ENCODE measurements at regions not wholly inside any gene's neighbourhood (a gene's known extent, or its start where the extent isn't known, plus 50 kb on each side); places are given as distances from the start of the nearest gene placed in this dataset.

GRCh38 chrX:132270021-132270420, 50.8 kb upstream of the RAP2C start:
- TF ChIP-seq, protein P1, sequence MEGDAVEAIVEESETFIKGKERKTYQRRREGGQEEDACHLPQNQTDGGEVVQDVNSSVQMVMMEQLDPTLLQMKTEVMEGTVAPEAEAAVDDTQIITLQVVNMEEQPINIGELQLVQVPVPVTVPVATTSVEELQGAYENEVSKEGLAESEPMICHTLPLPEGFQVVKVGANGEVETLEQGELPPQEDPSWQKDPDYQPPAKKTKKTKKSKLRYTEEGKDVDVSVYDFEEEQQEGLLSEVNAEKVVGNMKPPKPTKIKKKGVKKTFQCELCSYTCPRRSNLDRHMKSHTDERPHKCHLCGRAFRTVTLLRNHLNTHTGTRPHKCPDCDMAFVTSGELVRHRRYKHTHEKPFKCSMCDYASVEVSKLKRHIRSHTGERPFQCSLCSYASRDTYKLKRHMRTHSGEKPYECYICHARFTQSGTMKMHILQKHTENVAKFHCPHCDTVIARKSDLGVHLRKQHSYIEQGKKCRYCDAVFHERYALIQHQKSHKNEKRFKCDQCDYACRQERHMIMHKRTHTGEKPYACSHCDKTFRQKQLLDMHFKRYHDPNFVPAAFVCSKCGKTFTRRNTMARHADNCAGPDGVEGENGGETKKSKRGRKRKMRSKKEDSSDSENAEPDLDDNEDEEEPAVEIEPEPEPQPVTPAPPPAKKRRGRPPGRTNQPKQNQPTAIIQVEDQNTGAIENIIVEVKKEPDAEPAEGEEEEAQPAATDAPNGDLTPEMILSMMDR (conservative IDR thresholded peaks at IDR 0.05; ENCODE audit: low read depth, low read length): no peak
- TF ChIP-seq EZH2 (IDR thresholded peaks at IDR 0.05; ENCODE audit: borderline replicate concordance, low read depth, low read length, poor library complexity, severe bottlenecking): no peak

Data from A673 (cell line).